ENCODE measurements at regions not wholly inside any gene's neighbourhood (a gene's known extent, or its start where the extent isn't known, plus 50 kb on each side); places are given as distances from the start of the nearest gene placed in this dataset.

- DNase-seq (ENCODE audit: low spot score) = peak; percentile 53
- Histone ChIP-seq H3K4me1 (peaks cover 30% of the 10 kb centered on the region), H2AFZ (replicated peaks) (no peak overlapping the region), H3K27ac (no peak overlapping the region), H3K4me3 (no peak overlapping the region), H4K20me1 (ENCODE audit: low read depth) (no peaks in the 10 kb centered on the region), H3K79me2 (ENCODE audit: low read depth) (no peaks in the 10 kb centered on the region), H3K27me3 (no peaks in the 10 kb centered on the region), H3K36me3 (no peaks in the 10 kb centered on the region), H3K9ac (no peak overlapping the region), H3F3A (ENCODE audit: low read depth) (peaks cover 18% of the 10 kb centered on the region), H3K9me3 (ENCODE audit: low read depth) (no peaks in the 10 kb centered on the region), H3K4me2 (peak overlapping the region; percentile 33)
- TF ChIP-seq EZH2 (IDR thresholded peaks at IDR 0.05) (no peak), EZH2phosphoT487 (IDR thresholded peaks at IDR 0.05) (no peak), CTCF (IDR thresholded peaks at IDR 0.05) (no peak)
- Mint-ChIP-seq H3K4me3 (no peak overlapping the region), H3K9me3 (no peaks in the 10 kb centered on the region), H3K27me3 (ENCODE audit: insufficient read depth, low read depth) (no peaks in the 10 kb centered on the region), H3K36me3 (no peaks in the 10 kb centered on the region), H3K27ac (no peak overlapping the region), H3K4me1 (peaks cover 14% of the 10 kb centered on the region)
Measured at GRCh38 chr13:72637561-72637960, 89.9 kb downstream of the MZT1 start.

DNA sequence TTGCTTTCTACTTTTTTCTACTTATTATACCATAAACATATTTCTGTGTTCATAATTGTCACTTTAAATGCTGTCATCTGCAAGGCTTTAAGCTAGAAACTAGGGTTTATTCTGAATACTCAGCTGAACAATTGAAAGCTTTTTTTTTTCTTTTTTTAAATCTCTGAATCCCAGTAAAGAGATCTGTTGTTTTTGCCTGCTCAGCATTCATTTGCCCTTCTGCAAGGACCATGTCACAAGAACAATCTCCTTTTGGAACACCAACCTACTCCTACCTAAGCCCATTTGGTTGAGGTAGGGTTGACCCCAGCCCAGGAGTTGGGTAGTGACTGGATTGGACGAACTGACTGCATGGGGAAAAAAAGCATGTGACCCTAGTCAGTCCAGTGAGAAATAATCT is 92.6 kb downstream of the MZT1 start:
- Histone ChIP-seq H3K79me2 (ENCODE audit: low read depth) (no peaks in the 10 kb centered on the region), H3K9ac (no peak overlapping the region), H2AFZ (replicated peaks) (no peak overlapping the region), H3K36me3 (no peaks in the 10 kb centered on the region), H3K27ac (no peak overlapping the region), H3K4me2 (no peak overlapping the region), H3K4me1 (peaks cover 30% of the 10 kb centered on the region), H3K4me3 (no peak overlapping the region), H3F3A (ENCODE audit: low read depth) (peaks cover 18% of the 10 kb centered on the region), H3K27me3 (no peaks in the 10 kb centered on the region), H4K20me1 (ENCODE audit: low read depth) (no peaks in the 10 kb centered on the region), H3K9me3 (ENCODE audit: low read depth) (no peaks in the 10 kb centered on the region)
- no peak for DNase-seq (ENCODE audit: low spot score)
- Mint-ChIP-seq H3K36me3 (no peaks in the 10 kb centered on the region), H3K9me3 (peaks cover 2% of the 10 kb centered on the region), H3K27me3 (ENCODE audit: insufficient read depth, low read depth) (no peaks in the 10 kb centered on the region), H3K4me1 (peaks cover 14% of the 10 kb centered on the region), H3K4me3 (no peak overlapping the region), H3K27ac (no peak overlapping the region)
- no peak for TF ChIP-seq EZH2phosphoT487 (IDR thresholded peaks at IDR 0.05)
- no peak for TF ChIP-seq CTCF (IDR thresholded peaks at IDR 0.05)
- TF ChIP-seq EZH2 (IDR thresholded peaks at IDR 0.05) = no peak

- no peak overlapping the region for H3K27ac ChIP-seq
- H3K9me3 ChIP-seq (ENCODE audit: low read depth) = no peaks in the 10 kb centered on the region
- no peaks in the 10 kb centered on the region for H3K27me3 ChIP-seq
- H3K4me2 ChIP-seq = no peak overlapping the region
- DNase-seq (ENCODE audit: low spot score) = no peak
- TF ChIP-seq EZH2phosphoT487 (IDR thresholded peaks at IDR 0.05) = no peak
- TF ChIP-seq CTCF (IDR thresholded peaks at IDR 0.05) = no peak
- no peak for TF ChIP-seq EZH2 (IDR thresholded peaks at IDR 0.05)
- no peaks in the 10 kb centered on the region for H3K36me3 ChIP-seq
- Mint-ChIP-seq H3K9me3 (peaks cover 2% of the 10 kb centered on the region), H3K4me1 (peaks cover 3% of the 10 kb centered on the region), H3K36me3 (no peaks in the 10 kb centered on the region), H3K4me3 (no peak overlapping the region), H3K27me3 (ENCODE audit: insufficient read depth, low read depth) (no peaks in the 10 kb centered on the region), H3K27ac (no peak overlapping the region)
- no peaks in the 10 kb centered on the region for H4K20me1 ChIP-seq (ENCODE audit: low read depth)
- peaks cover 11% of the 10 kb centered on the region for H3K4me1 ChIP-seq
- H3K79me2 ChIP-seq (ENCODE audit: low read depth) = no peaks in the 10 kb centered on the region
- no peak overlapping the region for H3K9ac ChIP-seq
- H3F3A ChIP-seq (ENCODE audit: low read depth) = no peaks in the 10 kb centered on the region
- H3K4me3 ChIP-seq = no peak overlapping the region
- H2AFZ ChIP-seq (replicated peaks) = no peak overlapping the region
Measured at GRCh38 chr13:72622546-72622945, 104.9 kb downstream of the MZT1 start.
